ENCODE measurements at regions not wholly inside any gene's neighbourhood (a gene's known extent, or its start where the extent isn't known, plus 50 kb on each side); places are given as distances from the start of the nearest gene placed in this dataset.
"Not testable (repeated sequence)": the region's sequence is repeated elsewhere in the genome, so short reads cannot be mapped to it uniquely, and the experiment has no call there.

GRCh38 chr12:131229426-131230339 is 276.0 kb downstream of the ADGRD1 start:
- no peak for DNase-seq (ENCODE audit: low spot score)

- DNase-seq (ENCODE audit: low spot score): no peak
These were observed 276.8 kb downstream of the ADGRD1 start for GRCh38 chr12:131230340-131231031.

GRCh38 chr12:131231032-131231980 is 277.6 kb downstream of the ADGRD1 start:
- DNase-seq (ENCODE audit: low spot score): no peak

GRCh38 chr12:131232036-131232435 is 278.3 kb downstream of the ADGRD1 start:
- no peak for DNase-seq (ENCODE audit: low spot score)

- not testable (repeated sequence) for DNase-seq (ENCODE audit: low spot score)
These were observed 279.2 kb downstream of the ADGRD1 start for GRCh38 chr12:131232872-131233271.

- DNase-seq (ENCODE audit: low spot score): not testable (repeated sequence)
These were observed 280.4 kb downstream of the ADGRD1 start for GRCh38 chr12:131233850-131234789.

- not testable (repeated sequence) for DNase-seq (ENCODE audit: low spot score)
These were observed 281.1 kb downstream of the ADGRD1 start for GRCh38 chr12:131234841-131235271.

GRCh38 chr12:131235871-131236271 is 282.2 kb downstream of the ADGRD1 start:
- DNase-seq (ENCODE audit: low spot score): no peak

GRCh38 chr12:131239384-131240094 is 285.8 kb downstream of the ADGRD1 start:
- DNase-seq (ENCODE audit: low spot score): no peak

GRCh38 chr12:131241517-131241916 is 287.8 kb downstream of the ADGRD1 start:
- DNase-seq (ENCODE audit: low spot score): no peak

- DNase-seq (ENCODE audit: low spot score): no peak
These were observed 289.2 kb downstream of the ADGRD1 start for GRCh38 chr12:131242741-131243496.

GRCh38 chr12:131244157-131244688 is 290.5 kb downstream of the ADGRD1 start:
- DNase-seq (ENCODE audit: low spot score): not testable (repeated sequence)

- not testable (repeated sequence) for DNase-seq (ENCODE audit: low spot score)
These were observed 291.5 kb downstream of the ADGRD1 start for GRCh38 chr12:131245161-131245560.

- no peak for DNase-seq (ENCODE audit: low spot score)
These were observed 292.1 kb downstream of the ADGRD1 start for GRCh38 chr12:131245564-131246355.

GRCh38 chr12:131247026-131247725 is 293.5 kb downstream of the ADGRD1 start:
- DNase-seq (ENCODE audit: low spot score): not testable (repeated sequence)

GRCh38 chr12:131247875-131248274 is 294.2 kb downstream of the ADGRD1 start:
- DNase-seq (ENCODE audit: low spot score): not testable (repeated sequence)

- no peak for DNase-seq (ENCODE audit: low spot score)
These were observed 295.7 kb downstream of the ADGRD1 start for GRCh38 chr12:131249246-131250027.
